Liver (tissue), 8 donors: ENCODE measurements at regions not wholly inside any gene's neighbourhood (a gene's known extent, or its start where the extent isn't known, plus 50 kb on each side); places are given as distances from the start of the nearest gene placed in this dataset.

Experiments
- DNase-seq: peaks from one replicate; pipeline ENCODE4 v3.0.0-alpha.2; 2017; ENCODE audit warnings: low spot score
- H3K27ac ChIP-seq, 2 donors: one replicate each; pipeline ENCODE4 v1.7.0; 2013; ENCODE audit warnings: inconsistent platforms in 2 of 2, low read length in 2 of 2, control low read depth in 1 of 2, low read depth in 1 of 2, mild to moderate bottlenecking in 1 of 2
- H3K27me3 ChIP-seq, 4 donors: one replicate each; pipeline versions ENCODE4 v1.6.1 to v1.7.0; 2013; ENCODE audit warnings: low read length in 3 of 4, inconsistent platforms in 1 of 4, mild to moderate bottlenecking in 1 of 4, moderate library complexity in 1 of 4; ENCODE audit not compliant: control insufficient read depth in 4 of 4, insufficient read depth in 4 of 4
- H3K36me3 ChIP-seq, 4 donors: one replicate each; pipeline versions ENCODE4 v1.6.1 to v1.7.0; 2013; ENCODE audit warnings: low read length in 3 of 4, mild to moderate bottlenecking in 3 of 4, low read depth in 1 of 4, moderate library complexity in 1 of 4; ENCODE audit not compliant: control insufficient read depth in 4 of 4, insufficient read depth in 3 of 4
- H3K4me1 ChIP-seq, 4 donors: one replicate each; pipeline versions ENCODE4 v1.6.1 to v1.7.0; 2013; ENCODE audit warnings: low read length in 3 of 4, mild to moderate bottlenecking in 3 of 4, moderate library complexity in 1 of 4; ENCODE audit not compliant: control insufficient read depth in 4 of 4, insufficient read depth in 4 of 4
- H3K4me3 ChIP-seq, 3 donors: one replicate each; pipeline versions ENCODE4 v1.6.1 to v1.7.0; 2013; ENCODE audit warnings: low read length in 3 of 3, control low read depth in 1 of 3, low read depth in 1 of 3, mild to moderate bottlenecking in 1 of 3
- H3K9ac ChIP-seq, 2 donors: one replicate each; pipeline ENCODE4 v1.7.0; 2013; ENCODE audit warnings: low read length in 2 of 2, mild to moderate bottlenecking in 2 of 2, moderate library complexity in 2 of 2, control low read depth in 1 of 2, low read depth in 1 of 2
- H3K9me3 ChIP-seq, 4 donors: one replicate each; pipeline versions ENCODE4 v1.6.1 to v1.7.0; 2013; ENCODE audit warnings: low read length in 3 of 4; ENCODE audit not compliant: control insufficient read depth in 4 of 4
- EGR1 ChIP-seq, 2 donors: IDR thresholded peaks; 2 replicates each; pipeline ENCODE4 v1.6.1; 2016 to 2018; ENCODE audit warnings: antibody characterized with exemption in 2 of 2, low read depth in 2 of 2
- FOXA2 ChIP-seq: IDR thresholded peaks from 2 replicates; pipeline ENCODE4 v1.6.1; 2016; ENCODE audit warnings: antibody characterized with exemption
- GABPA ChIP-seq, 2 donors: IDR thresholded peaks in 1 of 2; conservative IDR thresholded peaks in 1 of 2; 2 replicates each; pipeline ENCODE4 v1.6.1; 2016; ENCODE audit warnings: antibody characterized with exemption in 2 of 2, mild to moderate bottlenecking in 1 of 2, moderate library complexity in 1 of 2
- HNF4A ChIP-seq, 2 donors: conservative IDR thresholded peaks; 2 replicates each; pipeline ENCODE4 v1.6.1; 2016; ENCODE audit warnings: antibody characterized with exemption in 2 of 2, mild to moderate bottlenecking in 2 of 2
- HNF4G ChIP-seq: IDR thresholded peaks from 2 replicates; pipeline ENCODE4 v1.6.1; 2016; ENCODE audit warnings: antibody characterized with exemption
- JUND ChIP-seq, 2 donors: IDR thresholded peaks; 2 replicates each; pipeline ENCODE4 v1.6.1; 2016; ENCODE audit warnings: antibody characterized with exemption in 2 of 2
- NR2F2 ChIP-seq: IDR thresholded peaks from 2 replicates; pipeline ENCODE4 v1.6.1; 2016; ENCODE audit warnings: antibody characterized with exemption
- RXRA ChIP-seq, 2 donors: IDR thresholded peaks; 2 replicates each; pipeline ENCODE4 v1.6.1; 2017 to 2018; ENCODE audit warnings: antibody characterized with exemption in 2 of 2, mild to moderate bottlenecking in 1 of 2
- SP1 ChIP-seq: IDR thresholded peaks from 2 replicates; pipeline ENCODE4 v1.6.1; 2018; ENCODE audit warnings: antibody characterized with exemption, mild to moderate bottlenecking
- TAF1 ChIP-seq: conservative IDR thresholded peaks from 2 replicates; pipeline ENCODE4 v1.6.1; 2016; ENCODE audit warnings: antibody characterized with exemption, mild to moderate bottlenecking
- YY1 ChIP-seq: IDR thresholded peaks from 2 replicates; pipeline ENCODE4 v1.6.1; 2016; ENCODE audit warnings: antibody characterized with exemption, mild to moderate bottlenecking
- WGBS: extraction: QIAGEN DNeasy Blood & Tissue Kit; methylation state at CpG from one replicate; pipeline ENCODE4 v1.1.7; 2013; 5-methylcytosine and 5-hydroxymethylcytosine counted together
- TF ChIP-seq, protein P1 (sequence below): IDR thresholded peaks from 2 replicates; pipeline ENCODE4 v1.6.1; 2016; ENCODE audit warnings: antibody characterized with exemption
- TF ChIP-seq, protein P2 (sequence below): fragments of 150-350 bp; IDR thresholded peaks from 2 replicates; pipeline ENCODE4 v1.5.1; 2017; ENCODE audit warnings: improper control_type of control experiment, low read depth, low read length; ENCODE audit not compliant: missing input control
- TF ChIP-seq, protein P3 (sequence below): IDR thresholded peaks from 2 replicates; pipeline ENCODE4 v1.6.1; 2016; ENCODE audit warnings: antibody characterized with exemption
- TF ChIP-seq, protein P4 (sequence below): IDR thresholded peaks from 2 replicates; pipeline ENCODE4 v1.6.1; 2016; ENCODE audit warnings: antibody characterized with exemption, mild to moderate bottlenecking
- donor health status: healthy.
- donor health status: healthy.
- donor health status: healthy.
- donor health status: healthy.
- donor health status: healthy.

DNA sequence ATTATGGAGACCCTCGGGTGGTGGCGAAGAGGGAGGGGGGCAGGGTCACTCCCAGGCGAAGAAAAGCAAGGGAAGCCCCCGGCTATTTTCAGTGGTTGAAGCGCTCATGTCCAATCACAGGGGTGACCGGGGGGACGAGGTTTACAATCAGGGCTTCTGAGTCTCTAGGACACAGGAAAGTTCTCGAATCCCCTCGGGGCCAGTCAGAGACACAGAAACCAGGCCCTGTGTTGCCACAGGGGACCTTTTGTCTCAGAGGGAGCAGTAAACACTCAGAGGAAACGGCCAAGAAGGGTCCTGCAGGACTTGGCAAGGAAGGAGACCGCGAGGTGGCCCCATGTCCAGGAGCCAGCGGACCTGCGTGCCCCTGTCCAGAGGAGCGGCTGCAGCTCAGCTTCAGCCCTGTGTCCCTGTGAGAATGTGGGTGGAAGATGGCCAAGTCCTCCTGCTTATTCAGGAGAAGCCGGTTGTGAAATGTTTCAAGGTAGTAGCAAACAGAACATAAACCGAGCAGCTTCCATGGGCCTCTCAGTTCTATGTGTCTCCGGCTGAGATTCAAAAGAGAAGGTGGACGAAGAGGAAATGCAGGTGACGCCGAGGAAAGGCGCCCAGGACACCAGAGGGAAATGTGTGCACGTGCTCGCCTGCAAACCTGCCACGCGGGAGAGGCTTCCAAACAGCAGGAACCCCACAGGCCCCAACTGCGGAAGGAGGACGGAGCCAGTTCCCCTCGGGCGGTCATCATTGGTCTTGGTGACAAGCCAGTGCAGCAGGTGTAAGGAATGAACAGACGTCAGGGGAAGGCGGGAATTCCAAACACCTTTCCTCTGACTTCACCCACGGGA, 357.6 kb downstream of the BRD1 start:
- no peaks in the 10 kb centered on the region for H3K9me3 ChIP-seq
- WGBS, result 84% methylated on average over 33 of the region's 33 CpGs
- no peak for TF ChIP-seq HNF4A (conservative IDR thresholded peaks at IDR 0.05)
- TF ChIP-seq, protein P1, sequence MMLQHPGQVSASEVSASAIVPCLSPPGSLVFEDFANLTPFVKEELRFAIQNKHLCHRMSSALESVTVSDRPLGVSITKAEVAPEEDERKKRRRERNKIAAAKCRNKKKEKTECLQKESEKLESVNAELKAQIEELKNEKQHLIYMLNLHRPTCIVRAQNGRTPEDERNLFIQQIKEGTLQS, result no peak
- no peak for TF ChIP-seq FOXA2
- TF ChIP-seq SP1, result no peak
- TF ChIP-seq GABPA (IDR thresholded peaks at IDR 0.05 in 1 of 2, conservative IDR thresholded peaks at IDR 0.05 in 1 of 2), result no peak
- no peak for TF ChIP-seq JUND (IDR thresholded peaks at IDR 0.05)
- no peak overlapping the region for H3K9ac ChIP-seq
- no peak overlapping the region for H3K27ac ChIP-seq
- no peaks in the 10 kb centered on the region for H3K4me1 ChIP-seq
- H3K36me3 ChIP-seq, result no peaks in the 10 kb centered on the region
- H3K4me3 ChIP-seq, result no peak overlapping the region
- no peak for DNase-seq
- no peaks in the 10 kb centered on the region for H3K27me3 ChIP-seq

DNA sequence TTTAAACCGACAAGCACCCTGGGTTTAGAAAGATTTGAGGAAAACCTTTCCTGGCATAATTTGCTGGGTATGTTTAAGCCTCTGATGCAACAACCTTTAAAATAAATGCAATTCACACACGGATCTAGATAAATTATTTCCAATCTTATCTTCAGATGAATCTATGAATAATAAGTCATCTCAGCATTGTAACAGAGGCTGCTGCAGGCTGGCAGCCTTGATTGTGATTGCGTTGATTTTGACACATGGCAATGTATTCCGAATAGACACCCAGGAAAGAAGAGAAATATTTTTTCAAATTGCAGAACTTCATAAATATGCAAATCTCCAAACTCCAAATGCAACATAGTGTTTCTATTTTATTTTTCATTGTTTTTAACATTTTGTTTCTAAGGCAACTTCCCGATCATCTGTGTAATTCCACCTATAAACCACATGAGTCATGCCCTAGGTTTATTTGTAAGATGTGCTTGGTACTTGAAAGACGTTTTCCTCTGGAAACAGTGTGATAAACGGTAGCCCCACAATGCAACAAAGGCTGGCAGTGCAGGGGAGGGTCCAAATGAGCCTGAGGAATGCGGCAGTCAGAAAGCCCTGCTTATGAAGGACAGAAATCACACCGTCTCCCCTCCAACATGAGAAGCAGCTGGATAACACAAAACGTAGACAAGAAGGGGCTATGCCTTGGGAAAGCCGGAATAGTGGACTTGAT, 359.0 kb downstream of the BRD1 start:
- H3K9me3 ChIP-seq, result no peaks in the 10 kb centered on the region
- no peaks in the 10 kb centered on the region for H3K4me1 ChIP-seq
- H3K36me3 ChIP-seq, result no peaks in the 10 kb centered on the region
- no peak for DNase-seq
- no peak overlapping the region for H3K4me3 ChIP-seq
- H3K27me3 ChIP-seq, result no peaks in the 10 kb centered on the region
- H3K9ac ChIP-seq, result no peak overlapping the region
- no peak overlapping the region for H3K27ac ChIP-seq
- 61% methylated on average over 11 of the region's 11 CpGs for WGBS
- TF ChIP-seq, protein P1, result no peak
- TF ChIP-seq YY1 (no peak), HNF4G (no peak), TAF1 (no peak), GABPA (IDR thresholded peaks at IDR 0.05 in 1 of 2, conservative IDR thresholded peaks at IDR 0.05 in 1 of 2) (no peak), FOXA2 (no peak), NR2F2 (no peak), SP1 (no peak), RXRA (IDR thresholded peaks at IDR 0.05) (no peak), JUND (IDR thresholded peaks at IDR 0.05) (no peak), HNF4A (conservative IDR thresholded peaks at IDR 0.05) (no peak), EGR1 (IDR thresholded peaks at IDR 0.05; ENCODE audit: low read depth in 2 of 2) (no peak)
- TF ChIP-seq, protein P2, sequence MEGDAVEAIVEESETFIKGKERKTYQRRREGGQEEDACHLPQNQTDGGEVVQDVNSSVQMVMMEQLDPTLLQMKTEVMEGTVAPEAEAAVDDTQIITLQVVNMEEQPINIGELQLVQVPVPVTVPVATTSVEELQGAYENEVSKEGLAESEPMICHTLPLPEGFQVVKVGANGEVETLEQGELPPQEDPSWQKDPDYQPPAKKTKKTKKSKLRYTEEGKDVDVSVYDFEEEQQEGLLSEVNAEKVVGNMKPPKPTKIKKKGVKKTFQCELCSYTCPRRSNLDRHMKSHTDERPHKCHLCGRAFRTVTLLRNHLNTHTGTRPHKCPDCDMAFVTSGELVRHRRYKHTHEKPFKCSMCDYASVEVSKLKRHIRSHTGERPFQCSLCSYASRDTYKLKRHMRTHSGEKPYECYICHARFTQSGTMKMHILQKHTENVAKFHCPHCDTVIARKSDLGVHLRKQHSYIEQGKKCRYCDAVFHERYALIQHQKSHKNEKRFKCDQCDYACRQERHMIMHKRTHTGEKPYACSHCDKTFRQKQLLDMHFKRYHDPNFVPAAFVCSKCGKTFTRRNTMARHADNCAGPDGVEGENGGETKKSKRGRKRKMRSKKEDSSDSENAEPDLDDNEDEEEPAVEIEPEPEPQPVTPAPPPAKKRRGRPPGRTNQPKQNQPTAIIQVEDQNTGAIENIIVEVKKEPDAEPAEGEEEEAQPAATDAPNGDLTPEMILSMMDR, result no peak
- TF ChIP-seq, protein P3, sequence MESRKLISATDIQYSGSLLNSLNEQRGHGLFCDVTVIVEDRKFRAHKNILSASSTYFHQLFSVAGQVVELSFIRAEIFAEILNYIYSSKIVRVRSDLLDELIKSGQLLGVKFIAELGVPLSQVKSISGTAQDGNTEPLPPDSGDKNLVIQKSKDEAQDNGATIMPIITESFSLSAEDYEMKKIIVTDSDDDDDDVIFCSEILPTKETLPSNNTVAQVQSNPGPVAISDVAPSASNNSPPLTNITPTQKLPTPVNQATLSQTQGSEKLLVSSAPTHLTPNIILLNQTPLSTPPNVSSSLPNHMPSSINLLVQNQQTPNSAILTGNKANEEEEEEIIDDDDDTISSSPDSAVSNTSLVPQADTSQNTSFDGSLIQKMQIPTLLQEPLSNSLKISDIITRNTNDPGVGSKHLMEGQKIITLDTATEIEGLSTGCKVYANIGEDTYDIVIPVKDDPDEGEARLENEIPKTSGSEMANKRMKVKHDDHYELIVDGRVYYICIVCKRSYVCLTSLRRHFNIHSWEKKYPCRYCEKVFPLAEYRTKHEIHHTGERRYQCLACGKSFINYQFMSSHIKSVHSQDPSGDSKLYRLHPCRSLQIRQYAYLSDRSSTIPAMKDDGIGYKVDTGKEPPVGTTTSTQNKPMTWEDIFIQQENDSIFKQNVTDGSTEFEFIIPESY, result no peak
- TF ChIP-seq, protein P4, sequence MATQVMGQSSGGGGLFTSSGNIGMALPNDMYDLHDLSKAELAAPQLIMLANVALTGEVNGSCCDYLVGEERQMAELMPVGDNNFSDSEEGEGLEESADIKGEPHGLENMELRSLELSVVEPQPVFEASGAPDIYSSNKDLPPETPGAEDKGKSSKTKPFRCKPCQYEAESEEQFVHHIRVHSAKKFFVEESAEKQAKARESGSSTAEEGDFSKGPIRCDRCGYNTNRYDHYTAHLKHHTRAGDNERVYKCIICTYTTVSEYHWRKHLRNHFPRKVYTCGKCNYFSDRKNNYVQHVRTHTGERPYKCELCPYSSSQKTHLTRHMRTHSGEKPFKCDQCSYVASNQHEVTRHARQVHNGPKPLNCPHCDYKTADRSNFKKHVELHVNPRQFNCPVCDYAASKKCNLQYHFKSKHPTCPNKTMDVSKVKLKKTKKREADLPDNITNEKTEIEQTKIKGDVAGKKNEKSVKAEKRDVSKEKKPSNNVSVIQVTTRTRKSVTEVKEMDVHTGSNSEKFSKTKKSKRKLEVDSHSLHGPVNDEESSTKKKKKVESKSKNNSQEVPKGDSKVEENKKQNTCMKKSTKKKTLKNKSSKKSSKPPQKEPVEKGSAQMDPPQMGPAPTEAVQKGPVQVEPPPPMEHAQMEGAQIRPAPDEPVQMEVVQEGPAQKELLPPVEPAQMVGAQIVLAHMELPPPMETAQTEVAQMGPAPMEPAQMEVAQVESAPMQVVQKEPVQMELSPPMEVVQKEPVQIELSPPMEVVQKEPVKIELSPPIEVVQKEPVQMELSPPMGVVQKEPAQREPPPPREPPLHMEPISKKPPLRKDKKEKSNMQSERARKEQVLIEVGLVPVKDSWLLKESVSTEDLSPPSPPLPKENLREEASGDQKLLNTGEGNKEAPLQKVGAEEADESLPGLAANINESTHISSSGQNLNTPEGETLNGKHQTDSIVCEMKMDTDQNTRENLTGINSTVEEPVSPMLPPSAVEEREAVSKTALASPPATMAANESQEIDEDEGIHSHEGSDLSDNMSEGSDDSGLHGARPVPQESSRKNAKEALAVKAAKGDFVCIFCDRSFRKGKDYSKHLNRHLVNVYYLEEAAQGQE, result no peak
